ENCODE measurements at regions not wholly inside any gene's neighbourhood (a gene's known extent, or its start where the extent isn't known, plus 50 kb on each side); places are given as distances from the start of the nearest gene placed in this dataset.

GRCh38 chr17:77590951-77591735 lies 367.4 kb upstream of the TNRC6C start:
- Histone ChIP-seq H3K27ac (ENCODE audit: insufficient read depth, low read length, poor library complexity, severe bottlenecking) (no peak overlapping the region), H3K4me1 (ENCODE audit: control insufficient read depth, insufficient read depth, low read length, poor library complexity, severe bottlenecking) (no peaks in the 10 kb centered on the region), H3K27me3 (replicated peaks; ENCODE audit: control insufficient read depth, insufficient read depth, low read length, poor library complexity, severe bottlenecking) (no peaks in the 10 kb centered on the region), H3K36me3 (ENCODE audit: control insufficient read depth, insufficient read depth, low read length) (no peaks in the 10 kb centered on the region), H3K9me3 (ENCODE audit: control insufficient read depth, low read length) (peaks cover 3% of the 10 kb centered on the region), H3K4me3 (ENCODE audit: insufficient read depth, low read depth, low read length, poor library complexity, severe bottlenecking) (no peak overlapping the region)
- DNase-seq = no peak

- Histone ChIP-seq H3K27me3 (replicated peaks; ENCODE audit: control insufficient read depth, insufficient read depth, low read length, poor library complexity, severe bottlenecking) (no peaks in the 10 kb centered on the region), H3K4me3 (ENCODE audit: insufficient read depth, low read depth, low read length, poor library complexity, severe bottlenecking) (no peak overlapping the region), H3K27ac (ENCODE audit: insufficient read depth, low read length, poor library complexity, severe bottlenecking) (no peak overlapping the region), H3K36me3 (ENCODE audit: control insufficient read depth, insufficient read depth, low read length) (no peaks in the 10 kb centered on the region), H3K9me3 (ENCODE audit: control insufficient read depth, low read length) (peaks cover 2% of the 10 kb centered on the region), H3K4me1 (ENCODE audit: control insufficient read depth, insufficient read depth, low read length, poor library complexity, severe bottlenecking) (no peaks in the 10 kb centered on the region)
- DNase-seq = no peak
These were observed 366.2 kb upstream of the TNRC6C start for GRCh38 chr17:77592106-77592865.

GRCh38 chr17:77593081-77593480 lies 365.4 kb upstream of the TNRC6C start:
- DNase-seq = no peak
- Histone ChIP-seq H3K27me3 (replicated peaks; ENCODE audit: control insufficient read depth, insufficient read depth, low read length, poor library complexity, severe bottlenecking) (no peaks in the 10 kb centered on the region), H3K4me3 (ENCODE audit: insufficient read depth, low read depth, low read length, poor library complexity, severe bottlenecking) (no peak overlapping the region)

GRCh38 chr17:77594416-77595209 lies 363.9 kb upstream of the TNRC6C start:
- Histone ChIP-seq H3K9me3 (ENCODE audit: control insufficient read depth, low read length) (no peaks in the 10 kb centered on the region), H3K27me3 (replicated peaks; ENCODE audit: control insufficient read depth, insufficient read depth, low read length, poor library complexity, severe bottlenecking) (no peaks in the 10 kb centered on the region), H3K4me3 (ENCODE audit: insufficient read depth, low read depth, low read length, poor library complexity, severe bottlenecking) (no peak overlapping the region), H3K4me1 (ENCODE audit: control insufficient read depth, insufficient read depth, low read length, poor library complexity, severe bottlenecking) (no peaks in the 10 kb centered on the region), H3K27ac (ENCODE audit: insufficient read depth, low read length, poor library complexity, severe bottlenecking) (no peak overlapping the region), H3K36me3 (ENCODE audit: control insufficient read depth, insufficient read depth, low read length) (no peaks in the 10 kb centered on the region)
- DNase-seq = no peak

More at GRCh38 chr17:77593081-77593480, 365.4 kb upstream of the TNRC6C start:
- H3K9me3 ChIP-seq (ENCODE audit: control insufficient read depth, low read length) = no peaks in the 10 kb centered on the region
- H3K4me1 ChIP-seq (ENCODE audit: control insufficient read depth, insufficient read depth, low read length, poor library complexity, severe bottlenecking) = no peaks in the 10 kb centered on the region
- H3K27ac ChIP-seq (ENCODE audit: insufficient read depth, low read length, poor library complexity, severe bottlenecking) = no peak overlapping the region
- no peaks in the 10 kb centered on the region for H3K36me3 ChIP-seq (ENCODE audit: control insufficient read depth, insufficient read depth, low read length)

- no peak overlapping the region for H3K4me3 ChIP-seq (ENCODE audit: insufficient read depth, low read depth, low read length, poor library complexity, severe bottlenecking)
- H3K9me3 ChIP-seq (ENCODE audit: control insufficient read depth, low read length) = no peaks in the 10 kb centered on the region
- H3K27me3 ChIP-seq (replicated peaks; ENCODE audit: control insufficient read depth, insufficient read depth, low read length, poor library complexity, severe bottlenecking) = no peaks in the 10 kb centered on the region
- H3K4me1 ChIP-seq (ENCODE audit: control insufficient read depth, insufficient read depth, low read length, poor library complexity, severe bottlenecking) = no peaks in the 10 kb centered on the region
- DNase-seq = no peak
- H3K27ac ChIP-seq (ENCODE audit: insufficient read depth, low read length, poor library complexity, severe bottlenecking) = no peak overlapping the region
- no peaks in the 10 kb centered on the region for H3K36me3 ChIP-seq (ENCODE audit: control insufficient read depth, insufficient read depth, low read length)
These were observed 361.7 kb upstream of the TNRC6C start for GRCh38 chr17:77596491-77597417.

GRCh38 chr17:77597418-77598240 lies 360.9 kb upstream of the TNRC6C start:
- H3K27ac ChIP-seq (ENCODE audit: insufficient read depth, low read length, poor library complexity, severe bottlenecking) = no peak overlapping the region
- H3K4me3 ChIP-seq (ENCODE audit: insufficient read depth, low read depth, low read length, poor library complexity, severe bottlenecking) = no peak overlapping the region
- H3K9me3 ChIP-seq (ENCODE audit: control insufficient read depth, low read length) = no peaks in the 10 kb centered on the region
- H3K27me3 ChIP-seq (replicated peaks; ENCODE audit: control insufficient read depth, insufficient read depth, low read length, poor library complexity, severe bottlenecking) = no peaks in the 10 kb centered on the region
- DNase-seq = no peak
- no peaks in the 10 kb centered on the region for H3K36me3 ChIP-seq (ENCODE audit: control insufficient read depth, insufficient read depth, low read length)
- H3K4me1 ChIP-seq (ENCODE audit: control insufficient read depth, insufficient read depth, low read length, poor library complexity, severe bottlenecking) = no peaks in the 10 kb centered on the region

GRCh38 chr17:77598241-77598620 lies 360.3 kb upstream of the TNRC6C start:
- no peak for DNase-seq
- no peak overlapping the region for H3K4me3 ChIP-seq (ENCODE audit: insufficient read depth, low read depth, low read length, poor library complexity, severe bottlenecking)
- H3K27me3 ChIP-seq (replicated peaks; ENCODE audit: control insufficient read depth, insufficient read depth, low read length, poor library complexity, severe bottlenecking) = no peaks in the 10 kb centered on the region
- no peaks in the 10 kb centered on the region for H3K9me3 ChIP-seq (ENCODE audit: control insufficient read depth, low read length)
- no peak overlapping the region for H3K27ac ChIP-seq (ENCODE audit: insufficient read depth, low read length, poor library complexity, severe bottlenecking)
- H3K36me3 ChIP-seq (ENCODE audit: control insufficient read depth, insufficient read depth, low read length) = no peaks in the 10 kb centered on the region
- H3K4me1 ChIP-seq (ENCODE audit: control insufficient read depth, insufficient read depth, low read length, poor library complexity, severe bottlenecking) = no peaks in the 10 kb centered on the region

GRCh38 chr17:77599699-77600098 lies 358.8 kb upstream of the TNRC6C start:
- no peak overlapping the region for H3K4me3 ChIP-seq (ENCODE audit: insufficient read depth, low read depth, low read length, poor library complexity, severe bottlenecking)
- H3K9me3 ChIP-seq (ENCODE audit: control insufficient read depth, low read length) = no peaks in the 10 kb centered on the region
- no peaks in the 10 kb centered on the region for H3K36me3 ChIP-seq (ENCODE audit: control insufficient read depth, insufficient read depth, low read length)
- H3K27ac ChIP-seq (ENCODE audit: insufficient read depth, low read length, poor library complexity, severe bottlenecking) = no peak overlapping the region
- no peaks in the 10 kb centered on the region for H3K4me1 ChIP-seq (ENCODE audit: control insufficient read depth, insufficient read depth, low read length, poor library complexity, severe bottlenecking)
- no peak for DNase-seq
- no peaks in the 10 kb centered on the region for H3K27me3 ChIP-seq (replicated peaks; ENCODE audit: control insufficient read depth, insufficient read depth, low read length, poor library complexity, severe bottlenecking)

- DNase-seq = no peak
- Histone ChIP-seq H3K4me1 (ENCODE audit: control insufficient read depth, insufficient read depth, low read length, poor library complexity, severe bottlenecking) (no peaks in the 10 kb centered on the region), H3K27me3 (replicated peaks; ENCODE audit: control insufficient read depth, insufficient read depth, low read length, poor library complexity, severe bottlenecking) (no peaks in the 10 kb centered on the region), H3K9me3 (ENCODE audit: control insufficient read depth, low read length) (no peaks in the 10 kb centered on the region), H3K27ac (ENCODE audit: insufficient read depth, low read length, poor library complexity, severe bottlenecking) (no peak overlapping the region), H3K4me3 (ENCODE audit: insufficient read depth, low read depth, low read length, poor library complexity, severe bottlenecking) (no peak overlapping the region), H3K36me3 (ENCODE audit: control insufficient read depth, insufficient read depth, low read length) (no peaks in the 10 kb centered on the region)
These were observed 358.2 kb upstream of the TNRC6C start for GRCh38 chr17:77600346-77600745.

Data from effector memory CD4-positive, alpha-beta T cell (primary cell).